ENCODE measurements at regions not wholly inside any gene's neighbourhood (a gene's known extent, or its start where the extent isn't known, plus 50 kb on each side); places are given as distances from the start of the nearest gene placed in this dataset.

- intact Hi-C loops (cut with micrococcal nuclease): no loop called here
These were observed 746.9 kb downstream of the TYW1 start for GRCh38 chr7:67743501-67743900.

GRCh38 chr7:67752227-67752626, 755.6 kb downstream of the TYW1 start:
- no peak overlapping the region for H3K4me3 ChIP-seq
- peaks cover 4% of the 10 kb centered on the region for H3K9me3 ChIP-seq (replicated peaks)
- no peaks in the 10 kb centered on the region for H3K36me3 ChIP-seq
- no peak for TF ChIP-seq CTCF (IDR thresholded peaks at IDR 0.05; ENCODE audit: borderline replicate concordance)
- peaks cover 52% of the 10 kb centered on the region for H3K27me3 ChIP-seq (ENCODE audit: low read depth)
- DNase-seq: no peak
- H3K27ac ChIP-seq (replicated peaks): no peak overlapping the region
- intact Hi-C loops (cut with micrococcal nuclease): no loop called here
- no peaks in the 10 kb centered on the region for H3K4me1 ChIP-seq

More at GRCh38 chr7:67743501-67743900, 746.9 kb downstream of the TYW1 start:
- no peak overlapping the region for H3K27ac ChIP-seq (replicated peaks)
- H3K27me3 ChIP-seq (ENCODE audit: low read depth): peaks cover 57% of the 10 kb centered on the region
- H3K4me1 ChIP-seq: no peaks in the 10 kb centered on the region
- TF ChIP-seq CTCF (IDR thresholded peaks at IDR 0.05; ENCODE audit: borderline replicate concordance): no peak
- no peak for DNase-seq
- H3K9me3 ChIP-seq (replicated peaks): peaks cover 4% of the 10 kb centered on the region
- H3K4me3 ChIP-seq: no peak overlapping the region
- H3K36me3 ChIP-seq: no peaks in the 10 kb centered on the region

GRCh38 chr7:67753891-67754290, 757.3 kb downstream of the TYW1 start:
- H3K9me3 ChIP-seq (replicated peaks): peaks cover 4% of the 10 kb centered on the region
- H3K4me1 ChIP-seq: no peaks in the 10 kb centered on the region
- DNase-seq: no peak
- H3K36me3 ChIP-seq: no peaks in the 10 kb centered on the region
- intact Hi-C loops (cut with micrococcal nuclease): no loop called here
- H3K27me3 ChIP-seq (ENCODE audit: low read depth): peaks cover 35% of the 10 kb centered on the region
- no peak overlapping the region for H3K4me3 ChIP-seq
- TF ChIP-seq CTCF (IDR thresholded peaks at IDR 0.05; ENCODE audit: borderline replicate concordance): no peak
- no peak overlapping the region for H3K27ac ChIP-seq (replicated peaks)

GRCh38 chr7:67754651-67755050, 758.0 kb downstream of the TYW1 start:
- Histone ChIP-seq H3K27ac (replicated peaks) (no peak overlapping the region), H3K4me3 (no peak overlapping the region), H3K4me1 (no peaks in the 10 kb centered on the region), H3K36me3 (no peaks in the 10 kb centered on the region), H3K9me3 (replicated peaks) (no peaks in the 10 kb centered on the region), H3K27me3 (ENCODE audit: low read depth) (peaks cover 28% of the 10 kb centered on the region)
- no peak for DNase-seq
- intact Hi-C loops (cut with micrococcal nuclease): no loop called here
- TF ChIP-seq CTCF (IDR thresholded peaks at IDR 0.05; ENCODE audit: borderline replicate concordance): no peak

GRCh38 chr7:67758551-67758950, 761.9 kb downstream of the TYW1 start:
- Histone ChIP-seq H3K27me3 (ENCODE audit: low read depth) (peaks cover 12% of the 10 kb centered on the region), H3K4me1 (no peaks in the 10 kb centered on the region), H3K27ac (replicated peaks) (no peak overlapping the region), H3K4me3 (no peak overlapping the region), H3K36me3 (no peaks in the 10 kb centered on the region), H3K9me3 (replicated peaks) (no peaks in the 10 kb centered on the region)
- no peak for TF ChIP-seq CTCF (IDR thresholded peaks at IDR 0.05; ENCODE audit: borderline replicate concordance)
- intact Hi-C loops (cut with micrococcal nuclease): no loop called here
- DNase-seq: no peak

GRCh38 chr7:67760971-67761370, 764.3 kb downstream of the TYW1 start:
- Histone ChIP-seq H3K36me3 (no peaks in the 10 kb centered on the region), H3K9me3 (replicated peaks) (no peaks in the 10 kb centered on the region), H3K27me3 (ENCODE audit: low read depth) (peaks cover 20% of the 10 kb centered on the region), H3K4me3 (no peak overlapping the region), H3K27ac (replicated peaks) (no peak overlapping the region), H3K4me1 (no peaks in the 10 kb centered on the region)
- no peak for DNase-seq
- TF ChIP-seq CTCF (IDR thresholded peaks at IDR 0.05; ENCODE audit: borderline replicate concordance): no peak
- intact Hi-C loops (cut with micrococcal nuclease): no loop called here
